Osteoblast (primary cell): ENCODE measurements at regions not wholly inside any gene's neighbourhood (a gene's known extent, or its start where the extent isn't known, plus 50 kb on each side); places are given as distances from the start of the nearest gene placed in this dataset.

Source experiments
- DNase-seq: peaks from one replicate; pipeline ENCODE4 v3.0.0; 2011; ENCODE audit warnings: low spot score, mixed read lengths; ENCODE audit not compliant: insufficient read length; ENCODE audit errors: missing footprints
- H2AFZ ChIP-seq: 2 replicates; pipeline ENCODE4 v1.6.0; 2011; ENCODE audit warnings: mild to moderate bottlenecking, low read length
- H3K27ac ChIP-seq: 2 replicates; pipeline ENCODE4 v1.5.1; 2011; ENCODE audit warnings: mild to moderate bottlenecking, low read depth, low read length, moderate library complexity
- H3K27me3 ChIP-seq: 2 replicates; pipeline ENCODE4 v1.6.0; 2012; ENCODE audit warnings: mild to moderate bottlenecking, control low read depth, inconsistent platforms, low read length, moderate library complexity; ENCODE audit not compliant: insufficient read depth
- H3K36me3 ChIP-seq: 2 replicates; pipeline ENCODE4 v1.5.1; 2011; ENCODE audit warnings: mild to moderate bottlenecking, low read length, control low read depth, moderate library complexity; ENCODE audit not compliant: insufficient read depth
- H3K4me1 ChIP-seq: 2 replicates; pipeline ENCODE4 v1.5.1; 2011; ENCODE audit warnings: mild to moderate bottlenecking, low read length, control low read depth, moderate library complexity; ENCODE audit not compliant: insufficient read depth
- H3K4me2 ChIP-seq: 2 replicates; pipeline ENCODE4 v1.6.0; 2011; ENCODE audit warnings: mild to moderate bottlenecking, low read length; ENCODE audit not compliant: insufficient read depth
- H3K4me3 ChIP-seq: fragments of 200-600 bp; sonication (generic); 3 replicates; pipeline ENCODE4 v1.5.1; 2012; ENCODE audit warnings: mild to moderate bottlenecking, low read length, inconsistent platforms; ENCODE audit not compliant: insufficient read depth
- H3K79me2 ChIP-seq: 2 replicates; pipeline ENCODE4 v1.6.0; 2012; ENCODE audit warnings: mild to moderate bottlenecking, low read length, control low read depth, inconsistent platforms; ENCODE audit not compliant: insufficient read depth
- H3K9me3 ChIP-seq: 2 replicates; pipeline ENCODE4 v1.5.1; 2011; ENCODE audit warnings: low read depth, low read length, control low read depth
- H4K20me1 ChIP-seq: 2 replicates; pipeline ENCODE4 v1.6.0; 2012; ENCODE audit warnings: mild to moderate bottlenecking, low read length, control low read depth; ENCODE audit not compliant: insufficient read depth
- TF ChIP-seq, protein P1 (sequence below): IDR thresholded peaks from 2 replicates; pipeline ENCODE4 v1.5.1; 2011; ENCODE audit warnings: mild to moderate bottlenecking, low read depth, low read length, moderate library complexity; ENCODE audit errors: extremely low read depth

DNA sequence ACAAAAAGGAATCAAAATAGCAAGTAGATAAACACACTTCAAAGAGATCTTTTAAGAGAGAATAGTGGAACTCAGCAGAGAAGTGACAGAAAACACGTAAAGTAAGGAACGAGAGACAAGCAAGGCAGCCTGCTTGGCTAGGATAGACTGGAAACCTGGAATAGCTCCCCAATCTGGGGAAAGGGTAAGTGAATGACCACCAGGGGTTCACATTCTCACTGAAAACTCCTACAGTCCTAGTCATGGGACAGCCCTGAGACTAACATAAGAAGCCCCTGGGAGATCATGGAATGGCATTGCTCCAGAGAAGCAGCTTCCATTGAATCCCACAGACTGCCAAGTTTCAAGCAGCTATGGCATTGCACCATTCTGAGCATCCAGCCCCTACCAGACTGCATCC, 363.6 kb upstream of the ARPP21 start:
- no peak overlapping the region for H2AFZ ChIP-seq
- DNase-seq, result no peak
- no peaks in the 10 kb centered on the region for H3K27me3 ChIP-seq
- H3K9me3 ChIP-seq, result no peaks in the 10 kb centered on the region
- H3K36me3 ChIP-seq, result no peaks in the 10 kb centered on the region
- no peaks in the 10 kb centered on the region for H4K20me1 ChIP-seq
- no peak overlapping the region for H3K4me3 ChIP-seq
- TF ChIP-seq, protein P1, sequence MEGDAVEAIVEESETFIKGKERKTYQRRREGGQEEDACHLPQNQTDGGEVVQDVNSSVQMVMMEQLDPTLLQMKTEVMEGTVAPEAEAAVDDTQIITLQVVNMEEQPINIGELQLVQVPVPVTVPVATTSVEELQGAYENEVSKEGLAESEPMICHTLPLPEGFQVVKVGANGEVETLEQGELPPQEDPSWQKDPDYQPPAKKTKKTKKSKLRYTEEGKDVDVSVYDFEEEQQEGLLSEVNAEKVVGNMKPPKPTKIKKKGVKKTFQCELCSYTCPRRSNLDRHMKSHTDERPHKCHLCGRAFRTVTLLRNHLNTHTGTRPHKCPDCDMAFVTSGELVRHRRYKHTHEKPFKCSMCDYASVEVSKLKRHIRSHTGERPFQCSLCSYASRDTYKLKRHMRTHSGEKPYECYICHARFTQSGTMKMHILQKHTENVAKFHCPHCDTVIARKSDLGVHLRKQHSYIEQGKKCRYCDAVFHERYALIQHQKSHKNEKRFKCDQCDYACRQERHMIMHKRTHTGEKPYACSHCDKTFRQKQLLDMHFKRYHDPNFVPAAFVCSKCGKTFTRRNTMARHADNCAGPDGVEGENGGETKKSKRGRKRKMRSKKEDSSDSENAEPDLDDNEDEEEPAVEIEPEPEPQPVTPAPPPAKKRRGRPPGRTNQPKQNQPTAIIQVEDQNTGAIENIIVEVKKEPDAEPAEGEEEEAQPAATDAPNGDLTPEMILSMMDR, result no peak
- no peak overlapping the region for H3K4me2 ChIP-seq
- H3K4me1 ChIP-seq, result no peaks in the 10 kb centered on the region
- H3K79me2 ChIP-seq, result no peaks in the 10 kb centered on the region
- H3K27ac ChIP-seq, result no peak overlapping the region

DNA sequence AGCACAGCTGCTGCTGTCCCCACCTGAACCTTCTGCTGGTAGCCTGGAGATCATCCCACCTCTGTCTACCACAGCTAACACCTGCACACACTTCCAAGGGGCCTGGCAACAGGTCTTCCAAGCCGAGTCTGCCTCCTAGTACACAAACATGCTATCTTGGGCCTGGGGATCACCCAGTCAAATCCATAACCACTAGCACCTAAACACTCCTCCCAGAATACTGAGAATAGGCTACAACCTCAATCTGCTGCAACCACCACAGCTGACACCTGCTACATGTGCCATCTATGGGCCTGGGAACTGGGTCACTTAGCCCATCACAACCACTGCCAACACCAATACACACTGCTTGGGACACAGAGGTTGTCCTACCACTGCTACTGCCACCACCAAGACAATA, 362.8 kb upstream of the ARPP21 start:
- no peak for DNase-seq
- no peak overlapping the region for H3K4me3 ChIP-seq
- no peak overlapping the region for H2AFZ ChIP-seq
- H3K4me1 ChIP-seq, result no peaks in the 10 kb centered on the region
- H3K9me3 ChIP-seq, result no peaks in the 10 kb centered on the region
- TF ChIP-seq, protein P1, result no peak
- H3K27me3 ChIP-seq, result no peaks in the 10 kb centered on the region
- H3K36me3 ChIP-seq, result no peaks in the 10 kb centered on the region
- H4K20me1 ChIP-seq, result no peaks in the 10 kb centered on the region
- H3K4me2 ChIP-seq, result no peak overlapping the region
- no peaks in the 10 kb centered on the region for H3K79me2 ChIP-seq
- no peak overlapping the region for H3K27ac ChIP-seq

DNA sequence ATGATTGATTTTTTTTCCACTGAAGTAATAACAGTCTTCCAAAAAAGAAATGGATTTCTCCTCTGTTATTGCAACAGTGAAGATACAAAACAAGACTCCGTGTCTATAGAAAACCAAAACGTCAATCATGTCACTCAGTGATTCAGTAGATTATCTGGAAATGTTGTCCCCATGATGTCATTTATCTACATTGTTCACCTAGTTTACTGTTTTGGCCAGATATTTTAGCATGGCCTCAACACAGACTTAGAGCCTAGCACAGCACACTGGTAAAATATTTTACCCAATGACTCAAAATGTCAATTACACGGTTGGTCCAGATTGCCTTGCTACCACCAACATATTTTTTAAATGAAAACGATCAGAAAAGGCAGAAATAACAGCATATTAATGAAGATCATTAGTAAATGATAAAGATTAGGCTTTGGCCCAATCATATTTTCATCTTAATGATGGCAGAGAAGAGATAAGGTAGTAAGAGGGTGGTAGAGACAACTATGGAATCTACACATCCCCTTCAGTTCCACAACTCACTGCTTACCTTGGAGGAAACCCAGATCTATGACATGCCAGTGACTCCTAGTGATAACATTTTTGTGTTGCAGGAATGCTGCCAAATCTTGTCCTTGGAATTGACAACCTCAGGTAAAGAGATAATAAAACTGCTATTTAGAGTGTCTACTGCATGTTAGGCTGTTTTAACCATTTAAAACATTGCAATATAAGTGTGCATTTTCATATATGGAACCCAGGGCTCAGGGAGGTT, 347.7 kb upstream of the ARPP21 start:
- Histone ChIP-seq H4K20me1 (no peaks in the 10 kb centered on the region), H3K36me3 (no peaks in the 10 kb centered on the region), H3K4me2 (no peak overlapping the region), H2AFZ (no peak overlapping the region), H3K9me3 (no peaks in the 10 kb centered on the region), H3K27ac (no peak overlapping the region), H3K27me3 (no peaks in the 10 kb centered on the region), H3K4me3 (no peak overlapping the region), H3K4me1 (no peaks in the 10 kb centered on the region), H3K79me2 (no peaks in the 10 kb centered on the region)
- TF ChIP-seq, protein P1, result no peak
- no peak for DNase-seq

DNA sequence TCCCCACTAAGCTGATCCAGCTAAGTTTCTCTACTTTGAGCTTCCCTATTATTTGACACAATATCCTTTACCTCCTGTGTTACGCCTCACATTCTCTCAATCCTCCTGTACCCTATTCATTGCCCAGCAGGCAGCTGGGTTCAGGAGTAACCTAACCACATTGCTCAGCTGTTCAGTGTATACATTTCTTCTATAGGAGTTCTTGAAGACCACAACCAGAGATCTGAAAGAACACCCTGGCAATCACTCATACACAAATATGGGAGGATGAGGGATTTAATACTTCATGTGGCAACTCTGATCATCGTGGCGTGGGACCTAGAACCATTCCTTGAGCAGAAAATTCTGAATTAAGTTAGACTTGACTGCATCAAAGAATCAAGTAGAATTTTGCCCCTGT, 346.8 kb upstream of the ARPP21 start:
- Histone ChIP-seq H3K4me1 (no peaks in the 10 kb centered on the region), H4K20me1 (no peaks in the 10 kb centered on the region), H2AFZ (no peak overlapping the region), H3K27ac (no peak overlapping the region), H3K9me3 (no peaks in the 10 kb centered on the region), H3K4me2 (no peak overlapping the region), H3K4me3 (no peak overlapping the region), H3K27me3 (no peaks in the 10 kb centered on the region), H3K79me2 (no peaks in the 10 kb centered on the region), H3K36me3 (no peaks in the 10 kb centered on the region)
- TF ChIP-seq, protein P1, result no peak
- no peak for DNase-seq
